ENCODE measurements at regions not wholly inside any gene's neighbourhood (a gene's known extent, or its start where the extent isn't known, plus 50 kb on each side); places are given as distances from the start of the nearest gene placed in this dataset.
"Not testable (repeated sequence)": the region's sequence is repeated elsewhere in the genome, so short reads cannot be mapped to it uniquely, and the experiment has no call there.

- not testable (repeated sequence) for ATAC-seq
These were observed 459.7 kb downstream of the REEP3 start for GRCh38 chr10:63980870-63981269.

GRCh38 chr10:63984061-63984460, 462.9 kb downstream of the REEP3 start:
- ATAC-seq = not testable (repeated sequence)

GRCh38 chr10:63986536-63986935, 465.3 kb downstream of the REEP3 start:
- ATAC-seq = no peak
- TF ChIP-seq RARB (CRISPR knock-in tag; IDR thresholded peaks at IDR 0.05) (no peak), ZNF565 (CRISPR knock-in tag; conservative IDR thresholded peaks at IDR 0.05; ENCODE audit: low read depth) (no peak), TCF4 (CRISPR knock-in tag; IDR thresholded peaks at IDR 0.05; ENCODE audit: borderline replicate concordance) (no peak), ESRRG (CRISPR knock-in tag; IDR thresholded peaks at IDR 0.05) (no peak), ARNTL (CRISPR knock-in tag; IDR thresholded peaks at IDR 0.05; ENCODE audit: borderline replicate concordance, low read depth) (no peak), ZFP30 (CRISPR knock-in tag; IDR thresholded peaks at IDR 0.05) (no peak), SNAI2 (CRISPR knock-in tag; IDR thresholded peaks at IDR 0.05) (no peak), BACH2 (CRISPR knock-in tag; IDR thresholded peaks at IDR 0.05; ENCODE audit: borderline replicate concordance) (no peak), ISL1 (CRISPR knock-in tag; IDR thresholded peaks at IDR 0.05) (no peak), CSDC2 (CRISPR knock-in tag; IDR thresholded peaks at IDR 0.05) (no peak), OSR1 (CRISPR knock-in tag; IDR thresholded peaks at IDR 0.05) (no peak), ZNF8 (CRISPR knock-in tag; IDR thresholded peaks at IDR 0.05) (no peak), ZC3H10 (CRISPR knock-in tag; IDR thresholded peaks at IDR 0.05) (no peak)
- TF ChIP-seq, protein P1, sequence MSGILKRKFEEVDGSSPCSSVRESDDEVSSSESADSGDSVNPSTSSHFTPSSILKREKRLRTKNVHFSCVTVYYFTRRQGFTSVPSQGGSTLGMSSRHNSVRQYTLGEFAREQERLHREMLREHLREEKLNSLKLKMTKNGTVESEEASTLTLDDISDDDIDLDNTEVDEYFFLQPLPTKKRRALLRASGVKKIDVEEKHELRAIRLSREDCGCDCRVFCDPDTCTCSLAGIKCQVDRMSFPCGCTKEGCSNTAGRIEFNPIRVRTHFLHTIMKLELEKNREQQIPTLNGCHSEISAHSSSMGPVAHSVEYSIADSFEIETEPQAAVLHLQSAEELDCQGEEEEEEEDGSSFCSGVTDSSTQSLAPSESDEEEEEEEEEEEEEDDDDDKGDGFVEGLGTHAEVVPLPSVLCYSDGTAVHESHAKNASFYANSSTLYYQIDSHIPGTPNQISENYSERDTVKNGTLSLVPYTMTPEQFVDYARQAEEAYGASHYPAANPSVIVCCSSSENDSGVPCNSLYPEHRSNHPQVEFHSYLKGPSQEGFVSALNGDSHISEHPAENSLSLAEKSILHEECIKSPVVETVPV (CRISPR knock-in tag; IDR thresholded peaks at IDR 0.05) = no peak
- TF ChIP-seq, protein P2, sequence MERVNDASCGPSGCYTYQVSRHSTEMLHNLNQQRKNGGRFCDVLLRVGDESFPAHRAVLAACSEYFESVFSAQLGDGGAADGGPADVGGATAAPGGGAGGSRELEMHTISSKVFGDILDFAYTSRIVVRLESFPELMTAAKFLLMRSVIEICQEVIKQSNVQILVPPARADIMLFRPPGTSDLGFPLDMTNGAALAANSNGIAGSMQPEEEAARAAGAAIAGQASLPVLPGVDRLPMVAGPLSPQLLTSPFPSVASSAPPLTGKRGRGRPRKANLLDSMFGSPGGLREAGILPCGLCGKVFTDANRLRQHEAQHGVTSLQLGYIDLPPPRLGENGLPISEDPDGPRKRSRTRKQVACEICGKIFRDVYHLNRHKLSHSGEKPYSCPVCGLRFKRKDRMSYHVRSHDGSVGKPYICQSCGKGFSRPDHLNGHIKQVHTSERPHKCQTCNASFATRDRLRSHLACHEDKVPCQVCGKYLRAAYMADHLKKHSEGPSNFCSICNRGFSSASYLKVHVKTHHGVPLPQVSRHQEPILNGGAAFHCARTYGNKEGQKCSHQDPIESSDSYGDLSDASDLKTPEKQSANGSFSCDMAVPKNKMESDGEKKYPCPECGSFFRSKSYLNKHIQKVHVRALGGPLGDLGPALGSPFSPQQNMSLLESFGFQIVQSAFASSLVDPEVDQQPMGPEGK (CRISPR knock-in tag; IDR thresholded peaks at IDR 0.05; ENCODE audit: borderline replicate concordance) = no peak
- TF ChIP-seq, protein P3, sequence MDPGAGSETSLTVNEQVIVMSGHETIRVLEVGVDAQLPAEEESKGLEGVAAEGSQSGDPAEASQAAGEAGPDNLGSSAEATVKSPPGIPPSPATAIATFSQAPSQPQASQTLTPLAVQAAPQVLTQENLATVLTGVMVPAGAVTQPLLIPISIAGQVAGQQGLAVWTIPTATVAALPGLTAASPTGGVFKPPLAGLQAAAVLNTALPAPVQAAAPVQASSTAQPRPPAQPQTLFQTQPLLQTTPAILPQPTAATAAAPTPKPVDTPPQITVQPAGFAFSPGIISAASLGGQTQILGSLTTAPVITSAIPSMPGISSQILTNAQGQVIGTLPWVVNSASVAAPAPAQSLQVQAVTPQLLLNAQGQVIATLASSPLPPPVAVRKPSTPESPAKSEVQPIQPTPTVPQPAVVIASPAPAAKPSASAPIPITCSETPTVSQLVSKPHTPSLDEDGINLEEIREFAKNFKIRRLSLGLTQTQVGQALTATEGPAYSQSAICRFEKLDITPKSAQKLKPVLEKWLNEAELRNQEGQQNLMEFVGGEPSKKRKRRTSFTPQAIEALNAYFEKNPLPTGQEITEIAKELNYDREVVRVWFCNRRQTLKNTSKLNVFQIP (CRISPR knock-in tag; IDR thresholded peaks at IDR 0.05; ENCODE audit: borderline replicate concordance, low read depth) = no peak

GRCh38 chr10:63987212-63987611, 466.0 kb downstream of the REEP3 start:
- TF ChIP-seq OSR1 (CRISPR knock-in tag; IDR thresholded peaks at IDR 0.05) = no peak
- no peak for TF ChIP-seq CSDC2 (CRISPR knock-in tag; IDR thresholded peaks at IDR 0.05)
- ATAC-seq = no peak

DNA sequence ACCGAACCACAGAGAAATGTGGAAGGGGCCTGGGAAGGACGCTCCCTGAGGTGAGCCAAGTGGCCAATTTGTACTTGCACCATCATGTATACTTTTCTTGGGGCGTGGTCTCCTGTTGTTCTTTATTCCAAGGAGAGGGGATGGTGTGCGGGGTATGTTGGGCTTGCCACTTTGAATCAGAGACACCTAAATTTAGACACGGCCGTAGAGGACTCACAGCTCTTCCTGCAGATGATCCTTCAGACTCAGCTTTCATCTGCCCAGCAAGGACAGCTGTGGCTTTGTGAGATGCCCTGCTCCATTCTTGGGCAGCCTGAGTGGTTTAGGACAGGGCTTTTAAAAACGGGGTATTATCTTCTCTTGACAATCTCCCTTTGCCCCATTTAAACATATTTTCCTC, 473.2 kb downstream of the REEP3 start:
- ATAC-seq = no peak

More for the DNA sequence above, 473.2 kb downstream of the REEP3 start:
- no peak for TF ChIP-seq ESRRG (CRISPR knock-in tag; IDR thresholded peaks at IDR 0.05)
- TF ChIP-seq ZNF70 (CRISPR knock-in tag; IDR thresholded peaks at IDR 0.05) = no peak
- TF ChIP-seq, protein P3 (CRISPR knock-in tag; IDR thresholded peaks at IDR 0.05; ENCODE audit: borderline replicate concordance, low read depth) = no peak
- TF ChIP-seq TCF4 (CRISPR knock-in tag; IDR thresholded peaks at IDR 0.05; ENCODE audit: borderline replicate concordance) = no peak
- TF ChIP-seq TOX (CRISPR knock-in tag; IDR thresholded peaks at IDR 0.05; ENCODE audit: borderline replicate concordance) = no peak
- no peak for TF ChIP-seq SNAI2 (CRISPR knock-in tag; IDR thresholded peaks at IDR 0.05)
- TF ChIP-seq ZNF565 (CRISPR knock-in tag; conservative IDR thresholded peaks at IDR 0.05; ENCODE audit: low read depth) = no peak
- TF ChIP-seq PPARA (CRISPR knock-in tag; IDR thresholded peaks at IDR 0.05; ENCODE audit: borderline replicate concordance) = no peak
- no peak for TF ChIP-seq RARB (CRISPR knock-in tag; IDR thresholded peaks at IDR 0.05)
- TF ChIP-seq, protein P1 (CRISPR knock-in tag; IDR thresholded peaks at IDR 0.05) = no peak
- TF ChIP-seq ARNTL (CRISPR knock-in tag; IDR thresholded peaks at IDR 0.05; ENCODE audit: borderline replicate concordance, low read depth) = no peak
